H1 (cell line): ENCODE measurements at regions not wholly inside any gene's neighbourhood (a gene's known extent, or its start where the extent isn't known, plus 50 kb on each side); places are given as distances from the start of the nearest gene placed in this dataset.

Experiments
- CTCF ChIA-PET: fragments of 300-600 bp; sonication (Branson Sonifier 250); formaldehyde crosslinking; loops from one replicate; lab custom pipeline; 2021; ENCODE audit not compliant: partially characterized antibody; lab: Charles Lee
- POLR2A ChIA-PET: fragments of 300-600 bp; sonication (Branson Sonifier 250); formaldehyde crosslinking; loops from one replicate; lab custom pipeline; 2021; ENCODE audit warnings: inconsistent platforms; ENCODE audit not compliant: partially characterized antibody; lab: Charles Lee
- DNase-seq, 2 experiments: peaks; one replicate each; pipeline versions ENCODE4 v3.0.0 to v3.0.0-alpha.2; 2010 to 2022; ENCODE audit warnings: low spot score in 2 of 2, low read depth in 1 of 2, mixed read lengths in 1 of 2
- FAIRE-seq: peaks from 2 replicates; lab custom pipeline; 2011; peaks lifted over from hg19 to GRCh38; lab: Jason Lieb, UNC
- H2AFZ ChIP-seq: 2 replicates; pipeline ENCODE4 v1.8.1; 2012; ENCODE audit warnings: low read length, inconsistent platforms
- H2AK5ac ChIP-seq: 2 replicates; pipeline ENCODE4 v1.6.1; 2013; ENCODE audit warnings: low read depth, low read length
- H2BK120ac ChIP-seq: replicated peaks from 2 replicates; pipeline ENCODE3; 2013; ENCODE audit warnings: low read depth, low read length, inconsistent platforms
- H2BK12ac ChIP-seq: 2 replicates; pipeline ENCODE4 v1.6.1; 2013; ENCODE audit warnings: low read depth, low read length
- H2BK15ac ChIP-seq: 2 replicates; pipeline ENCODE4 v1.6.1; 2013; ENCODE audit warnings: low read length
- H2BK20ac ChIP-seq: 2 replicates; pipeline ENCODE4 v1.6.1; 2013; ENCODE audit warnings: low read length
- H2BK5ac ChIP-seq: 2 replicates; pipeline ENCODE4 v1.6.1; 2013; ENCODE audit warnings: low read depth, low read length
- H3K14ac ChIP-seq: 2 replicates; pipeline ENCODE4 v1.6.1; 2013; ENCODE audit warnings: inconsistent platforms; ENCODE audit not compliant: insufficient read length
- H3K18ac ChIP-seq: 2 replicates; pipeline ENCODE4 v1.6.1; 2013; ENCODE audit warnings: low read length; ENCODE audit errors: extremely low read depth
- H3K23ac ChIP-seq: 2 replicates; pipeline ENCODE4 v1.6.1; 2013; ENCODE audit warnings: inconsistent platforms; ENCODE audit not compliant: insufficient read length
- H3K23me2 ChIP-seq: 2 replicates; pipeline ENCODE4 v1.6.1; 2013; ENCODE audit warnings: low read depth, low read length
- H3K27ac ChIP-seq: 2 replicates; pipeline ENCODE4 v1.6.1; 2011; ENCODE audit warnings: low read depth, low read length, inconsistent platforms
- H3K27me3 ChIP-seq, 4 experiments: replicated peaks in 1 of 4; 1 replicate in 1 of 4; 2 replicates in 3 of 4; pipeline versions ENCODE4 v1.6.1 to v1.8.1; 2011 to 2013; ENCODE audit warnings: low read length in 3 of 4, mild to moderate bottlenecking in 3 of 4, inconsistent platforms in 2 of 4, mixed read lengths in 2 of 4, moderate library complexity in 1 of 4; ENCODE audit not compliant: control insufficient read depth in 3 of 4, insufficient read depth in 3 of 4; ENCODE audit errors: extremely low read depth in 1 of 4
- H3K36me3 ChIP-seq, 4 experiments: 2 replicates each; pipeline versions ENCODE4 v1.6.1 to v1.8.1; 2011 to 2013; ENCODE audit warnings: mild to moderate bottlenecking in 4 of 4, low read length in 3 of 4, moderate library complexity in 2 of 4, control low read depth in 1 of 4, inconsistent platforms in 1 of 4; ENCODE audit not compliant: insufficient read depth in 4 of 4, control insufficient read depth in 2 of 4
- H3K4ac ChIP-seq: replicated peaks from 2 replicates; pipeline ENCODE3; 2013; ENCODE audit warnings: low read length, low read depth, mixed read lengths, inconsistent platforms; ENCODE audit not compliant: insufficient read length
- H3K4me1 ChIP-seq, 4 experiments: replicated peaks in 1 of 4; 1 replicate in 1 of 4; 2 replicates in 3 of 4; pipeline versions ENCODE4 v1.6.1 to v1.8.1; 2011 to 2013; ENCODE audit warnings: low read length in 3 of 4, inconsistent platforms in 2 of 4, mixed read lengths in 1 of 4; ENCODE audit not compliant: insufficient read depth in 4 of 4, control insufficient read depth in 3 of 4
- H3K4me2 ChIP-seq, 2 experiments: 2 replicates each; pipeline versions ENCODE4 v1.6.1 to v1.8.1; 2011 to 2013; ENCODE audit warnings: low read depth in 2 of 2, low read length in 2 of 2, control low read depth in 1 of 2, inconsistent platforms in 1 of 2, mild to moderate bottlenecking in 1 of 2; ENCODE audit not compliant: insufficient read depth in 1 of 2
- H3K4me3 ChIP-seq, 4 experiments: fragments of 200-600, 300-600 bp in 1 of 4; sonication (generic), shearing (Covaris generic), sonication (Bioruptor Twin) in 1 of 4; 2 replicates each; pipeline versions ENCODE4 v1.5.1 to v1.8.1; 2011 to 2016; ENCODE audit warnings: low read length in 4 of 4, low read depth in 3 of 4, control low read depth in 2 of 4, inconsistent platforms in 2 of 4, mild to moderate bottlenecking in 2 of 4, mixed read lengths in 1 of 4, moderate library complexity in 1 of 4; ENCODE audit not compliant: insufficient read depth in 2 of 4; ENCODE audit errors: extremely low read depth in 1 of 4
- H3K56ac ChIP-seq: replicated peaks from 2 replicates; pipeline ENCODE3; 2013; ENCODE audit warnings: low read depth, mild to moderate bottlenecking, mixed read lengths, low read length, inconsistent platforms; ENCODE audit not compliant: insufficient read length
- H3K79me1 ChIP-seq: 2 replicates; pipeline ENCODE4 v1.6.1; 2013; ENCODE audit warnings: low read depth, low read length, control low read depth
- H3K79me2 ChIP-seq, 2 experiments: 2 replicates each; pipeline versions ENCODE4 v1.6.1 to v1.8.1; 2012 to 2013; ENCODE audit warnings: low read length in 2 of 2, mild to moderate bottlenecking in 2 of 2, inconsistent platforms in 1 of 2; ENCODE audit not compliant: insufficient read depth in 2 of 2, control insufficient read depth in 1 of 2
- H3K9ac ChIP-seq, 4 experiments: replicated peaks in 1 of 4; 1 replicate in 1 of 4; 2 replicates in 3 of 4; pipeline versions ENCODE4 v1.6.1 to v1.8.1; 2011 to 2013; ENCODE audit warnings: low read depth in 3 of 4, low read length in 3 of 4, control low read depth in 2 of 4, mild to moderate bottlenecking in 2 of 4, moderate library complexity in 2 of 4, inconsistent platforms in 1 of 4; ENCODE audit errors: extremely low read depth in 1 of 4
- H3K9me3 ChIP-seq, 2 experiments: 2 replicates each; pipeline versions ENCODE4 v1.6.1 to v1.8.1; 2012 to 2013; ENCODE audit warnings: mild to moderate bottlenecking in 2 of 2, moderate library complexity in 2 of 2, control low read depth in 1 of 2, inconsistent platforms in 1 of 2, low read depth in 1 of 2, low read length in 1 of 2, mixed read lengths in 1 of 2; ENCODE audit not compliant: insufficient read depth in 2 of 2
- H4K20me1 ChIP-seq, 2 experiments: replicated peaks in 1 of 2; 2 replicates each; pipeline versions ENCODE3 to v1.8.1; 2011 to 2013; ENCODE audit warnings: inconsistent platforms in 2 of 2, low read length in 2 of 2, mild to moderate bottlenecking in 1 of 2; ENCODE audit not compliant: insufficient read depth in 2 of 2, control insufficient read depth in 1 of 2
- H4K5ac ChIP-seq: 2 replicates; pipeline ENCODE4 v1.6.1; 2013; ENCODE audit warnings: low read length, low read depth, mixed read lengths, inconsistent platforms; ENCODE audit not compliant: insufficient read length
- H4K8ac ChIP-seq: 2 replicates; pipeline ENCODE4 v1.8.0; 2013; ENCODE audit warnings: mild to moderate bottlenecking, moderate library complexity, low read length, inconsistent platforms; ENCODE audit not compliant: insufficient read depth; ENCODE audit errors: extremely low read depth
- H4K91ac ChIP-seq: replicated peaks from 2 replicates; pipeline ENCODE3; 2013; ENCODE audit warnings: low read length, mixed read lengths, inconsistent platforms; ENCODE audit not compliant: insufficient read length
- ASH2L ChIP-seq: fragments of 200-600, 300-600 bp; sonication (generic); IDR thresholded peaks from one replicate; pipeline ENCODE4 v1.7.1; 2017; ENCODE audit warnings: low read length
- BCL11A ChIP-seq, 2 experiments: IDR thresholded peaks; one replicate each; pipeline ENCODE4 v1.6.1; 2011; ENCODE audit warnings: low read depth in 2 of 2, low read length in 2 of 2, mild to moderate bottlenecking in 2 of 2
- MAFK ChIP-seq: IDR thresholded peaks from 2 replicates; pipeline ENCODE4 v1.6.1; 2012; ENCODE audit warnings: low read depth, mild to moderate bottlenecking, improper control_type of control experiment, low read length
- MAX ChIP-seq: IDR thresholded peaks from 2 replicates; pipeline ENCODE4 v1.6.1; 2012; ENCODE audit warnings: inconsistent platforms
- POLR2AphosphoS5 ChIP-seq: IDR thresholded peaks from 2 replicates; pipeline ENCODE4 v1.6.1; 2011; ENCODE audit warnings: low read depth, low read length
- SIRT6 ChIP-seq: IDR thresholded peaks from one replicate; pipeline ENCODE4 v1.7.1; 2012; ENCODE audit warnings: low read length, inconsistent platforms
- SRF ChIP-seq: IDR thresholded peaks from 2 replicates; pipeline ENCODE4 v1.6.1; 2011; ENCODE audit warnings: mild to moderate bottlenecking, low read depth, low read length, moderate library complexity
- WGBS, 2 experiments: shearing (Covaris generic) in 1 of 2; methylation state at CpG; one replicate each; pipeline versions ENCODE4 v1.1.6 to v1.1.7; 2013 to 2015; ENCODE audit warnings: low lambda C conversion rate in 2 of 2, mixed read lengths in 2 of 2, inconsistent platforms in 1 of 2, low coverage in 1 of 2, missing lambda C conversion rate in 1 of 2; ENCODE audit not compliant: insufficient replicate concordance in 2 of 2, insufficient coverage in 1 of 2, insufficient read length in 1 of 2; ENCODE audit errors: extremely low coverage in 1 of 2, missing lambda C conversion rate in 1 of 2; 5-methylcytosine and 5-hydroxymethylcytosine counted together

- POLR2A ChIA-PET = no interaction called here
Measured at GRCh38 chr20:24819331-24819965, 129.6 kb upstream of the CST7 start.

More at GRCh38 chr20:24819331-24819965, 129.6 kb upstream of the CST7 start:
- Histone ChIP-seq H3K27me3 (no peaks in the 10 kb centered on the region), H3K79me1 (no peaks in the 10 kb centered on the region), H2BK12ac (no peak overlapping the region), H2AK5ac (no peak overlapping the region), H3K9ac (no peak overlapping the region), H2BK120ac (no peak overlapping the region), H3K56ac (no peak overlapping the region), H3K27ac (no peak overlapping the region), H2BK5ac (no peak overlapping the region), H3K4ac (no peak overlapping the region), H3K9me3 (no peaks in the 10 kb centered on the region), H4K8ac (no peak overlapping the region), H3K4me1 (no peaks in the 10 kb centered on the region), H3K23me2 (no peaks in the 10 kb centered on the region), H3K4me3 (no peak overlapping the region), H2AFZ (no peak overlapping the region), H4K20me1 (no peaks in the 10 kb centered on the region), H3K23ac (no peak overlapping the region), H3K36me3 (no peaks in the 10 kb centered on the region), H3K18ac (no peak overlapping the region), H3K79me2 (no peaks in the 10 kb centered on the region), H4K91ac (no peak overlapping the region), H2BK15ac (no peak overlapping the region), H3K4me2 (no peak overlapping the region), H3K14ac (no peak overlapping the region), H2BK20ac (no peak overlapping the region), H4K5ac (no peak overlapping the region)
- DNase-seq (no peak), FAIRE-seq (no peak)
- CTCF ChIA-PET = no interaction called here
- no peak for TF ChIP-seq MAFK
- no peak for TF ChIP-seq BCL11A (IDR thresholded peaks at IDR 0.05; ENCODE audit: low read depth in 2 of 2, low read length in 2 of 2)
- no peak for TF ChIP-seq MAX
- no peak for TF ChIP-seq POLR2AphosphoS5
- no peak for TF ChIP-seq SRF
- no peak for TF ChIP-seq SIRT6
- no peak for TF ChIP-seq ASH2L
- 84% methylated on average over 14 of the region's 14 CpGs; no CpG with 5 or more reads in 1 of the 2 experiments for WGBS, 2 experiments
